ENCODE measurements at regions not wholly inside any gene's neighbourhood (a gene's known extent, or its start where the extent isn't known, plus 50 kb on each side); places are given as distances from the start of the nearest gene placed in this dataset.

DNA sequence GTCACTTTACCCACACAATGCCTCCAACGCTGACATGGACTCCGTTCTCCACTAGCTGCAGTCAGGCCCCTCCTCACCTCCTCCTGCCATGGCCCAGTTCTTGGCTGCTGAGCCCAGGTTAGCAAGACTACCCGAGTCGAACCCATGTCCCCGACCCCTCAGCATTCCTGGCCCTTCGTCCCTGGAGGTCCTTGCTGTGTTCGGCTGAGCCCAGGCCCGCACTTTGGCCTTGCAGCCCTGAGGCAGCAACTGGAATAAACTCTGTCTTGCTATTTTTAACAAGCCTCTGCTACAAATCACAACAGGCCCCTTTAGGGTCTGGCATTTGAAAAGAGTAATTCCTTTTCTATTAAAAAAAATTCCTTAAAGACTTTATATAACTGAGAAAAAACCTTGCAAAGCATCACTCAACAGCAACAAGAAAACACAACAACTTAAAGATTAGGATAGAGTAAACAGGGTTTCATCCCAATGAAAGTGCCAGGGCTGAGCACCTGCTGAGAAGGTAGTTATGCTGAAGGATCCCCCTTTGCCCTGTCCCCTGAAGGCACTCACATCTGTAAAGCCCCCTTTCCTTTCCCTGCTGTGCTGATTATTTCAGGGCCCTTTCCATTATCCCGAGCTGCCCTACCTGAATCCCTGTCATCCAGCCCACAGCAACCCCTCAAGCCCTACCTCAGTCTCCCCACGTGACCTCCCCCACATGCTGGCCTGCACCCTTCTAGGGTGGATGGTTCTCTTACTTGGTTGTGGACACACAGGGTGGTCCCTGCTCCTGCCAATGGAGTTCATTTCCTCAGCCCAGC lies 120.0 kb upstream of the SNTG2 start:
- DNase-seq (ENCODE audit: low spot score): no peak

GRCh38 chr2:829047-829446 lies 121.6 kb upstream of the SNTG2 start:
- DNase-seq (ENCODE audit: low spot score): no peak

- no peak for DNase-seq (ENCODE audit: low spot score)
Measured at GRCh38 chr2:824954-825353, 125.7 kb upstream of the SNTG2 start.

GRCh38 chr2:824524-824923 lies 126.1 kb upstream of the SNTG2 start:
- DNase-seq (ENCODE audit: low spot score): no peak

DNA sequence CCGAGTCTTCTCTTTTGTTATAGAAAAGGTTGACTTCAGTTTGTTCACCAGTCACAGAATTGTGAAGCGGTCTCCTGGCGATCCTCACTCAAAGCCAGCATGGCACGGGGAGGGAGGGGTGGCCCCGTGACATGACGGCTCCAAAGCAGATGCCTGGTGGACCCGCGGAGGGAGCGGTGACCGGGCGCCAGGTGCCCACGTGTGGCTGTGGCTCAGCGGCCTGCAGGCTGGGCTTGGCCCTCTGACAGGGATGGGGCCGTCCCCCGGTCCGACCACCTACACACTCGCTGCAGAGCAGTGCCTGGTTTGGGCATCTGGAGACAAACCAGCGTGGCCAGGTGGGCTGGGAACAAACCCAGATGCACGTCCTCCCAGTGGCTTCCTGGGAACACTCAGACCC lies 129.1 kb upstream of the SNTG2 start:
- DNase-seq (ENCODE audit: low spot score): no peak

DNA sequence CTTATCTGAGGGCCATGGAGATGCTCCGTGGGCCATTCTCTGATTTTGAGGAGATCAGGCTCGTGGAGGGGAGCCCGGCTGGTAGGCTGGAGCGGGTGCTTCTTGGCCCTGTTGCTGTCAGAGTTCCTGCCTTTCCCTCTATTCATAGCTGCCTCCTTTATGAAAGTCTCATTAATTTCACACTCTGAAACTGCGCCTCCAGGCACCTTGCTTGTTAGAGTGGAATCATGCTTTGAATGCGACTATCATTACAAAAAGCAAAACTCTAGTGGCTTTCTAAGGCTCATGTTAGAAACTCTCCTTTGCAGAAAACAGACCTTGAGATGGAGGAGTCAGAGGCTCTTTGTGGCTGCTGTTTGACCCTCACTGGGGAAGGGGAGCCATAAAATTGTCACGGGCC lies 131.0 kb upstream of the SNTG2 start:
- no peak for DNase-seq (ENCODE audit: low spot score)

DNA sequence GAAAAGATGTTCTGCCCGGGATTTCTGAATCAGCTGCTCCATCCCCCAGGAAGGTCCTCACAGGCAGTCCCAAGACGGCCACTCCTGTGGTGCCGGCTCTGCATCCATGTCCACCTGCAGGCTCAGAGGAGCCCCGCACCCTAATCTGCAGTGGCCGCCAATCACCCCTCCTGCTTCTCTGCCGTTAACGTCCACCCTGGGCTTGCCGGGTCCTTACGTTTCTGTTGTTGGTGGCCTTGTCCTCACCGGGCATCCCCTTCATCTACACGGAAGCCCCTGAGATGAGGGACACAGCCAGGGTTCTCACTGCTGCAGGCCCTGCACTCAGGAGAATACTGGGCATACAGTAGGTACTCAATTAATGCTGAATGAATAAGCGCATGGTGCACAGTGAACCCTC lies 131.5 kb upstream of the SNTG2 start:
- no peak for DNase-seq (ENCODE audit: low spot score)

DNA sequence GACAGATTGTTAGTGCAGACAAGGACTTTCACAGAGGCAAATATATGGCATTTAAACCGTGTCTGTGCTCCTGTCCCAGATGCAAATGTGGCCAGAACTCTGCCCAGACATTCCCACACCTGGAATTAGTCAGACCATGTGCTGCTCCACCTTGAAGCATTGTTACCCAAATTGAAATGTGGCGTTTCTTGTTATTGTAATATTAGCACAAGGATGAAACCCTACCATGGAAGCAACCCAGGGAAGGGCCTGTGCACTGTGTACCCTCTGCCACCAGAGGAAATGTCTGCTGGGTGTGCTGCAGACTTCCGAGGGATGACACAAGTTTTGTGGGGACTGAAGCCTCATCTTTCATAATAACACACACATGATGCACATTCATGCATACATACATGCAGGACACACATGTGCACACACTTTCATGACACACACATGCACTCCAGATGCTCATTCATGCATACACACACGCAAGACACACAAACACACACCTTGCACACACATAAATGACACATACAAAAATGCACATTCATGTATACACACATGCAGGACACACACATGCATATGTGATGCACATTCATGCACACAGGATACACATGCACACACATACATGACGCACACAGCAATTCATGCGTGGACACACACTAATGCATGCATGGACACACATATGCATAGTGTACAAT lies 133.2 kb upstream of the SNTG2 start:
- no peak for DNase-seq (ENCODE audit: low spot score)

GRCh38 chr2:816278-816677 lies 134.4 kb upstream of the SNTG2 start:
- no peak for DNase-seq (ENCODE audit: low spot score)

GRCh38 chr2:810397-810796 lies 133.2 kb upstream of the TMEM18 start:
- no peak for DNase-seq (ENCODE audit: low spot score)

GRCh38 chr2:807300-807699 lies 130.1 kb upstream of the TMEM18 start:
- DNase-seq (ENCODE audit: low spot score): no peak

GRCh38 chr2:805664-806063 lies 128.5 kb upstream of the TMEM18 start:
- no peak for DNase-seq (ENCODE audit: low spot score)

GRCh38 chr2:797993-798392 lies 120.8 kb upstream of the TMEM18 start:
- no peak for DNase-seq (ENCODE audit: low spot score)

DNA sequence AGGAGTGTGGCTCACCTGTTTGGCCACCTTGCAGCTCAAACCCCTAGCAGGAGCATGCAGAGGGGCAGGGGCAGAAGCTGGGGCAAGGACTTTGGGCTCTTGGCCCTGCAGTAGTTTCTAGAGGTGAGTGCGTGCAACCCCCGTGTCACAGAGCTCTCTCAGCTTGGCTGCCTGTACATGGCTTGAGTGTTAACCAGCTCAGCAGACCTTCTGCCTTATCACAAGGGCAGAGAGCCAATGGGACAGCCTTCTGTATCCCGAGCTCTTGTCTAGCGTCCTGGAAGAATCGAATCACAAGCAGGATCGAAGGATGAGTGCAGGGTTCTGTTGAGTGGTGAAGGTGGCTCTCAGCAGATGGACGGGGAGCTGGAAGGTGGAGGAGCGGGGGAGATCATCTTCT lies 120.3 kb upstream of the TMEM18 start:
- DNase-seq (ENCODE audit: low spot score): no peak

DNA sequence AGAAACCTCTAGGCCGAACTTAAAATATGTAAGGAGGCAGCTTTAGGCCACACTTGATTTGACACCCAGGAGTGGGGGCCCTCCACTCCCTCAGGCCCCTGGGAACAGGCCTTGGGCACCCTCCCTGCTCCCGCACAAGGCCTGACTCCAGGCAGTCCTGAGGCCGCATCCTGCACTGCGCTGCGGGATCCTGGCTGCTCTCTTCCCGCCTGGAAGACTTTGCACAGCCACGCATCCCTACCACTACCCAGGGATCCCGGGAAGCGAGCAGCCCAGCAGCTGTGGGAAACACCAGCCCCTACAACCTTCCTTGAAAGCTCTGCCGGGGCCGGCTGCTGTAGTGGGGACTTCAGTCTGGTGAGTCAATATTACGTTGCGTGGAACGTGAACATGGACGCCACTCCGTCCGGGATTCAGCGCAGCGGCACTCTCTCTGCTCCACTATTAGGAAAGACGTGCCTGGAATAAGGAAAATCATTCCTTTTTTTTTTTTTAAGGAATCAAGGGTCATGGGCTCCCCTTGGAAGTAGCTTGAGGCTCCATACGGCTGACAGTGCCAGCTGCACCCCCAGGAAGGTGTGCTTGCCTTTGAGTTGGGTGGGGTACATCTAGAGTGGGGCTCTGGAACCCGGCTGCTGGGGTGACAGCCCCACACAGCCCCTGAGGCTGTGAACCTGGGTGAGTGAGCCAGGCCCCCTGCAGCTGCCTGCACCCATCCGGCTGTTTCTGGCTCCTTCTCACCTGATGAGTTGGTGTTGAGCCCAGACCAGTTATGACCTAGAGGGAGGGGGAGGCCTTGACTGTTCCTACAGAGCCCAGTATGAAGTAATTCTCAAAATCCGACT lies 119.2 kb upstream of the TMEM18 start:
- DNase-seq (ENCODE audit: low spot score): no peak

DNA sequence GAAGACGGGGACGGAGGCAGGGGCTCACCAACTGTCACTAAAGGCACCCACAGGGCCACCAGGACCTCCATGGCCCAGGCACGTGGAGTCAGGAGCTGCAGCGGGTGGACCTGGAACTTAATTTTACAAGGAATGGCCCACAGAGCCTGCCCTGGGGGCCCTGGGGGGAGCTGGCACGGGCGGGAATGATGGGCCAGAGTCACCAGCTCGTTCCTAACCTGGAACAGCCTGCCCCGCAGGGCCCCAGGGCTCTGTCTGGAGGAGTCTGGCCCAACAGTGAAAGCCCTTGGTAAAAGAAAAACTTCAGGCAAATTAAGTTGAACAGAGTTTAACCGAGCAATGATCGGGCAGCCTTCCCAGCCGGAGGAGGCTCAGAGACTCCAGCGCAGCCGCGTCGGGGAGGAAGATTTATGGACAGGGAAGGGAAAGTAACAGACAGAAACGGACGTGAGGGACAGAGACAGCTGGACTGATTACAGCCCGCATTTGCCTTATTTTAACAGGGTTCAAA lies 118.4 kb upstream of the TMEM18 start:
- no peak for DNase-seq (ENCODE audit: low spot score)

- peak; percentile 31 for DNase-seq (ENCODE audit: low spot score)
Measured at GRCh38 chr2:794554-795241, 117.5 kb upstream of the TMEM18 start.

GRCh38 chr2:793236-793635 lies 116.0 kb upstream of the TMEM18 start:
- DNase-seq (ENCODE audit: low spot score): no peak

- DNase-seq (ENCODE audit: low spot score): no peak
Measured at GRCh38 chr2:792687-793086, 115.5 kb upstream of the TMEM18 start.

- no peak for DNase-seq (ENCODE audit: low spot score)
Measured at GRCh38 chr2:790634-791245, 113.5 kb upstream of the TMEM18 start.

GRCh38 chr2:790081-790480 lies 112.9 kb upstream of the TMEM18 start:
- no peak for DNase-seq (ENCODE audit: low spot score)

DNA sequence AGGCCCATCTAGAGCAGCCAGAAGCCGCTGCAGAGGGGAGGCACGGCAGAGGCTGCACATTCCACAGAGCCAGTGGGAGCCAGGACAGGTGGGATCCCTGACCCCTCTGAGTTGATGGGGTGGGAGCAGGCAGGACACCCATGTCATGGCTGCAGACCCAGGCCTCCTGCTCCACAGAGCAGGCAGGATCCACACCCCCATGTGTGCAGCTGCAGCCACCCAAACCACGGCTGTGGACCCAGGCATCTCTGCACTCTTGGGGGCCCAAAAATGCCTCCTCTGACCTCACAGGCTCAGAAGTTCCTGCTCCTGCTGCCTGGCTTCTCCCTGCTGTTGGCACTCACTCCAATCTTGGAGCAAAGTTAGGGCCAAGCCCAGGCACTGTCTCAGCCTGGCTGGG lies 112.3 kb upstream of the TMEM18 start:
- DNase-seq (ENCODE audit: low spot score): no peak
